Effector memory CD4-positive, alpha-beta T cell (primary cell): ENCODE measurements at regions not wholly inside any gene's neighbourhood (a gene's known extent, or its start where the extent isn't known, plus 50 kb on each side); places are given as distances from the start of the nearest gene placed in this dataset.

ENCODE experiments used
- DNase-seq, 3 donors: peaks; one replicate each; pipeline ENCODE4 v3.0.0-alpha.2; 2020
- H3K27ac ChIP-seq: 2 replicates; pipeline ENCODE4 v1.7.0; 2013; ENCODE audit warnings: mild to moderate bottlenecking, low read length, moderate library complexity; ENCODE audit not compliant: insufficient read depth, poor library complexity, severe bottlenecking
- H3K27me3 ChIP-seq: replicated peaks from 2 replicates; pipeline ENCODE4 v1.7.0; 2013; ENCODE audit warnings: mild to moderate bottlenecking, low read length; ENCODE audit not compliant: insufficient read depth, control insufficient read depth, poor library complexity, severe bottlenecking
- H3K36me3 ChIP-seq: 2 replicates; pipeline ENCODE4 v1.7.0; 2013; ENCODE audit warnings: mild to moderate bottlenecking, low read length, moderate library complexity; ENCODE audit not compliant: control insufficient read depth, insufficient read depth
- H3K4me1 ChIP-seq: 2 replicates; pipeline ENCODE4 v1.7.0; 2013; ENCODE audit warnings: low read length, mild to moderate bottlenecking; ENCODE audit not compliant: control insufficient read depth, insufficient read depth, poor library complexity, severe bottlenecking
- H3K4me3 ChIP-seq: 2 replicates; pipeline ENCODE4 v1.7.0; 2013; ENCODE audit warnings: low read length, low read depth, mild to moderate bottlenecking; ENCODE audit not compliant: insufficient read depth, poor library complexity, severe bottlenecking
- H3K9me3 ChIP-seq: 2 replicates; pipeline ENCODE4 v1.7.0; 2013; ENCODE audit warnings: mild to moderate bottlenecking, low read length, moderate library complexity; ENCODE audit not compliant: control insufficient read depth

DNA sequence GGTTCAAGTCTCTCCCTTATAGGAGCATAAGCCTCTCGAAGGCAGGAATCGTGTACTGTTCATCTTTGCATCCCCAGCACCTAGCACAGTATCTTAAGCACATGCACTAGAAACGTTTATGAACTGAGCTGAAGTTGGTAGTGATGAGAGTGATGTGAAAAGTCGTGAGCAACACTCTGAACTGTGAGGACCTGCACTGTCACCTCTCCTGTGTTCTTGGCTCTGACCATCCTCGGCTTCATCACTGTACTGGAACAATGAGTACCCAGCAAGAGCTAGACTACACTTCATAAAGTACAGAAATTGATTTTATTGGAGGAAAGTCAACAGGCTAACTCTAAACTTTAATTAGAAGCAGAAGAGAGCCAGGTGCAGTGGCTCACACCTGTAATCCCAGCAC, 473.6 kb downstream of the BCAT1 start:
- no peaks in the 10 kb centered on the region for H3K4me1 ChIP-seq
- no peak overlapping the region for H3K4me3 ChIP-seq
- no peaks in the 10 kb centered on the region for H3K36me3 ChIP-seq
- no peak for DNase-seq
- no peaks in the 10 kb centered on the region for H3K9me3 ChIP-seq
- no peaks in the 10 kb centered on the region for H3K27me3 ChIP-seq
- no peak overlapping the region for H3K27ac ChIP-seq

DNA sequence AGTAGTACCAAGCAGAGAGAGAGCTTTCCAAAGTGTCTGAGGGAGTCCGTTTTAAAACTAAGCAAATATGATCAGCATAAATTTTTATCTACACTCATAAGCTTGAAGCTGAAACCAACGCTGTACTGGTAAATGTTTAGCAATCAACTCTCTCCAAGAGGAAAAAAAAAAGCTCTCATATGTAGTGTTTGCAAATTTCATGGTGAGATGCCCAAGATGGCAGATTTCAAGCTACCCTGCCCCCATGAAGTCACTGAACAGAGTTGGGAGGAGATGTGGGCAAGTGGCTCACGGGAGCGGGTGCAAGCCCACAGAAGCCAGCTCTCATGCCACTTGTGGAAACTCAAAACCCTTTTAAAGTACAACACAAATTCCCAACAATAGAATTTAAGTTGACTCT, 475.8 kb downstream of the BCAT1 start:
- no peaks in the 10 kb centered on the region for H3K27me3 ChIP-seq
- no peaks in the 10 kb centered on the region for H3K9me3 ChIP-seq
- DNase-seq = no peak
- H3K4me1 ChIP-seq = no peaks in the 10 kb centered on the region
- no peaks in the 10 kb centered on the region for H3K36me3 ChIP-seq
- no peak overlapping the region for H3K4me3 ChIP-seq
- H3K27ac ChIP-seq = no peak overlapping the region

DNA sequence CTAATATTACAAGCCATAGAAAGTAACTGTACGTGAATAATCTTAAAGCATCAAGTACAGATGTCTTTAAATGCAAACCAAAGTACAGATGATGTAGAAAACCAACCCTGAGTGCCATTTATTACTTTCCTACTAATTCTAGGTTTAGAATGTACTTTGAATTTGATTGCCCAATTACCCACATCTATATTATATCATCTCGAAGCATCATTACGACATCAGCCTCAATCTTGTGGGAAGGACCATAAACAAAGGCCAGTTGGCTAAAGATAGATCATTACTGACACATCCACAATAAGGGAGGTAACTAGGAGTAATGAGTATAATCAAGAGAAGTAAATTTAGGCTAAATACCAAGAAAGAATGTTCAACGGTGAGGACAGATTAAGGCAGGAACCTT, 478.9 kb downstream of the BCAT1 start:
- H3K27ac ChIP-seq = no peak overlapping the region
- no peaks in the 10 kb centered on the region for H3K36me3 ChIP-seq
- H3K4me3 ChIP-seq = no peak overlapping the region
- no peaks in the 10 kb centered on the region for H3K4me1 ChIP-seq
- no peaks in the 10 kb centered on the region for H3K27me3 ChIP-seq
- no peak for DNase-seq
- no peaks in the 10 kb centered on the region for H3K9me3 ChIP-seq

DNA sequence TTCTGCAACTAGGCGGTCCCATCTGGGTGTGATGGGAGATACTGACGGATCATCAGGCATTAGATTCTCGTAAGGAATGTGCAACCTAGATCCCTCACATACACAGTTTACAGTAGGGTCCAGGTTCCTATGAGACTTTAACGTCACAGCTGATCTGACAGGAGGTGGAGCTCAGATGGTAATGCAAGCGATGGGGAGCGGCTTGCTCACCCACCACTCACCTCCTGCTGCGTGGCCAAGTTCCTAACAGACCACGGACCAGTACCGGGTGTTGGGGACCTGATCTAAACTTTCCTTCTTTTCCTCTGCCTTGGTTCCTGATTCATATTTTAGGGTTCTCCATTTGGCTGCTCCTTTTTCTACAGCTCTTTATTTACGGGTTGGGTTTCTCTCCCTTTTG, 479.8 kb downstream of the BCAT1 start:
- no peak for DNase-seq
- no peaks in the 10 kb centered on the region for H3K4me1 ChIP-seq
- no peak overlapping the region for H3K4me3 ChIP-seq
- no peaks in the 10 kb centered on the region for H3K36me3 ChIP-seq
- no peak overlapping the region for H3K27ac ChIP-seq
- no peaks in the 10 kb centered on the region for H3K9me3 ChIP-seq
- no peaks in the 10 kb centered on the region for H3K27me3 ChIP-seq

DNA sequence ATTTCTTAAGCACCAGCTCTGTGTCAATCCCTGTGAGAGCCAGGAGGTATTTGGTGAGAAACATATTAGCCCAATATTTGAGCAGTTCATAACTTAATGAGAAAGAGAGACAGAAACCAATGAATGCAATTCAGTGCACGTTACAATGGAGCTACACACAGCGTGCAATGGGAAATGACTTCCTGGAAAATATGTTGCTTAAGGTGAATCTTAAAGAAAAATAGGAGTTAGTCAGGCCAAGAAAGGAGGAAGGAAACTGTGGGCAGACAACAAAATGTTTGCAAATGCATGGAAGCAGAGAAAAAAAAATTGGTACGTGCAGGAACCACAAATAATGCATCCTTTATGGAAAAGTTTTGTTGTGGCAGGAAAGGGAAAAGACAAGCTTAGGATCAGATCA, 481.7 kb downstream of the BCAT1 start:
- H3K27ac ChIP-seq = no peak overlapping the region
- no peaks in the 10 kb centered on the region for H3K4me1 ChIP-seq
- H3K9me3 ChIP-seq = no peaks in the 10 kb centered on the region
- no peak for DNase-seq
- no peaks in the 10 kb centered on the region for H3K36me3 ChIP-seq
- no peak overlapping the region for H3K4me3 ChIP-seq
- H3K27me3 ChIP-seq = no peaks in the 10 kb centered on the region

DNA sequence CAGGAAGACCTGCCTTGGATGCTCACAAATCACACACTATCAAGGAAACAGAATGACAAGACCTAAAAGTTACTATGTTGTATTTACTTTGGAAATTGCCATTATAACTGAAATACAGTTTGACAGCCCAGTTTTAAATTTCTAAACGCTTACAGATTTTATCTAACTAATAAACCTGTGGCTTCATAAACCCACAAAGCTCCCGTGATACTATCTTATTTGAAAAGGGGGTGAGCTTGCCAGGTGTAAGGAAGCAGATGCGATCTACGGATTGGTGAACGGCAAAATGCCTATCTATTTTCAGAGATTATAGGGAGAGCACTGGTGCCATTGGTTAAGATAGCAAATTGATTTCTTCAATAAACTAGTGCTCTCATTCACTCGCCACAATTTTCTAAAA, 485.5 kb downstream of the BCAT1 start:
- Histone ChIP-seq H3K4me1 (no peaks in the 10 kb centered on the region), H3K9me3 (no peaks in the 10 kb centered on the region), H3K27me3 (no peaks in the 10 kb centered on the region), H3K4me3 (no peak overlapping the region), H3K36me3 (no peaks in the 10 kb centered on the region), H3K27ac (no peak overlapping the region)
- DNase-seq = no peak

DNA sequence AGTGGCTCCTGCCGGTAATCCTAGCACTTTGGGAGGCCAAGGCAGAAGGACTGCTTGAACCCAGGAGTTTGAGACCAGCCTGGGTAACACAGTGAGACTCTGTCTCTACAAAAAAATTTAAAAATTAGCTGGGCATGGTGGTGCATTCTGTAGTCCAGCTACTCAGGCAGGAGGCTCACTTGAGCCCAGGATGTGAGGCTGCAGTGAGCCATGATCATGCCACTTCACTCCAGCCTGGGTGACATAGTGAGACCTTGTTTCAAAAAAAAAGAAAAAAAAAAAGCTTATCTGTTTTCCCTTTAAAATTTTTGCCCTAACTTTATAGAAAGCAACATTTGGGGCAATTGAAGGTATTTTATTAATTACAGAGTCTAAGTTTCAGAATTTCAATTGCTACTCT, 486.0 kb downstream of the BCAT1 start:
- Histone ChIP-seq H3K4me1 (no peaks in the 10 kb centered on the region), H3K9me3 (no peaks in the 10 kb centered on the region), H3K4me3 (no peak overlapping the region), H3K27me3 (no peaks in the 10 kb centered on the region), H3K27ac (no peak overlapping the region), H3K36me3 (no peaks in the 10 kb centered on the region)
- DNase-seq = no peak

DNA sequence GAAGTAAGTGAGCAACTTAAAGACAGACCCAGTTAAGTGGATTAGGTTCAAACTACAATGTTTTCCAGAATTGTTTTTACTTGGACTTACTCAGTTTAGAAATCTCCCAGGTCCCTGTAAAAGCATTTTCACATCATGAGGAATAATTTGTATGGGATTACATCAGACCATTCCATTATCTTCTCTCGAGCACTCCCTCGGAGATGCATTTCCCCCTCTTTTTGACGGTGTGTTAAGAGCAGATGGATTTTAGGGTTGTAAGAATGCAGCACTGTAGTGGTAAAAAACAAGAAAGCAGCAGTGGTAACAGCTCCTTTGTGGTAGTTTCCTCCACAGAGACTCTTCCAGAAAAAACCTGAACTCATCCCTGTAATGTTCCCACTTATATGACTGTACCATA, 488.4 kb downstream of the BCAT1 start:
- Histone ChIP-seq H3K4me1 (no peaks in the 10 kb centered on the region), H3K36me3 (no peaks in the 10 kb centered on the region)
- no peak for DNase-seq

DNA sequence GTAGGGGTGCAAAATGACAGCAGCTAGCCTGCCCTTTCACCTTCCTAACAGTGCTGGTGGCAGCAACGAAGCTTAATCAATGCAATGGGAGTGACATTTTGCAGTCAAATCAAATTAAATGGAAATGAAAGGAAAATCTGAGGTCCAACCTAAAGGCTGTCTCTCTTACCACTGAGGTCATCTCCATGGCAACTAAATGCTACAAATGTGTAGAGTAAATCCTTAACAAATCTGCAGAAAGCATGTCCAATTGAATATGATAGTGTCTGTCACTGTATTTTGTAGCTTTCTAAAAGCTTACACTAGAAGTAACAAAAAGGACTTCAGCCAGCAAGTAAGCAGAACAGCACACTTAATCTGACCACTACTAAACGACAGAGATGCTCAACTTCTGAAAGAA, 488.8 kb downstream of the BCAT1 start:
- no peaks in the 10 kb centered on the region for H3K4me1 ChIP-seq
- H3K27ac ChIP-seq = no peak overlapping the region
- H3K4me3 ChIP-seq = no peak overlapping the region
- H3K36me3 ChIP-seq = no peaks in the 10 kb centered on the region
- DNase-seq = no peak
- H3K27me3 ChIP-seq = no peaks in the 10 kb centered on the region
- H3K9me3 ChIP-seq = no peaks in the 10 kb centered on the region

More for the DNA sequence above, 488.4 kb downstream of the BCAT1 start:
- no peaks in the 10 kb centered on the region for H3K27me3 ChIP-seq
- no peaks in the 10 kb centered on the region for H3K9me3 ChIP-seq
- no peak overlapping the region for H3K27ac ChIP-seq
- H3K4me3 ChIP-seq = no peak overlapping the region

DNA sequence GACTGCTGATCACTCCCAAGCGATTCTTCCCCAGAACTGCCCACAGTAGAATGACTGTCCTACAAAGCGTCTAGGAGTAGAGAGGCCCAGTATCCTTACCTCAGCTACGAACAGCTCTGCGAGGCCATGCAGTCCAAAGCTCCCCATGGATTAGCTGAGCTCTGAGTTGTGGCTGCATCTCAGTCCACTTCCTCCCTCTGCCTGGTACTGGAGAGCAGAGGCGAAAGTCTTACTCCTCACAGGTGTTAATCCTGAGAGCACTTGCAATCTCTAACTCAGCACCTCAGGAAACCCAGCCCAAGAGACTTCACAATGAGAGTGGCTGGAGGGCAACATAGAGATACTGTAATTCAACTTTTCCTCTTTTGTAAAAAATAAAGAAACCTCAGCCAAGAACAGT, 493.1 kb downstream of the BCAT1 start:
- Histone ChIP-seq H3K36me3 (no peaks in the 10 kb centered on the region), H3K27me3 (no peaks in the 10 kb centered on the region), H3K4me1 (no peaks in the 10 kb centered on the region), H3K27ac (no peak overlapping the region), H3K9me3 (no peaks in the 10 kb centered on the region), H3K4me3 (no peak overlapping the region)
- DNase-seq = no peak

DNA sequence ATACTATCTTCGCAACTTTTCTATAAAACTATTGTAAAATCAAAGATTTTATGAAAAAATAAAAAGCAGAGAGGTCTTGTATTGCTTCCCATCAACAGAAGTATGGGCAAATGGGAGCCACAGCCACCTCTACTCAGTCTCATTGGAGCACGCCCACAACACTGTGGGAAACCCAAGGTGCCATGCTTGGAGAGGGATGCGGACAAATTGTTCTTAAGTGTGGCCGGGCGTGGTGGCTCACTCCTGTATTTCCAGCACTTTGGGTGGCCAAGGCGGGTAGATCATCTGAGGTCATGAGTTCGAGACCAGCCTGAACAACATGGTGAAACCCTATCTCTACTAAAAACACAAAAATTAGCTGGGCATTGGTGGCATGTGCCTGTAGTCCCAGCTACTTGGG, 498.2 kb upstream of the SOX5 start:
- Histone ChIP-seq H3K4me1 (no peaks in the 10 kb centered on the region), H3K27me3 (no peaks in the 10 kb centered on the region), H3K36me3 (no peaks in the 10 kb centered on the region), H3K27ac (no peak overlapping the region), H3K9me3 (no peaks in the 10 kb centered on the region), H3K4me3 (no peak overlapping the region)
- DNase-seq = no peak
